CD4-positive, alpha-beta T cell (primary cell): ENCODE measurements at regions not wholly inside any gene's neighbourhood (a gene's known extent, or its start where the extent isn't known, plus 50 kb on each side); places are given as distances from the start of the nearest gene placed in this dataset.

Experiments
- ATAC-seq: fragments of 200-7000 bp; cut with Tn5 transposase; one replicate; pipeline ENCODE4 v1.10.0; 2022; ENCODE audit warnings: mild to moderate bottlenecking; ENCODE audit not compliant: poor library complexity
- CTCF ChIA-PET: fragments of 350-600 bp; sonication (Branson Sonifier 250); formaldehyde crosslinking; loops from one replicate; lab custom pipeline; 2021; ENCODE audit warnings: antibody characterized with exemption, inconsistent platforms; lab: Charles Lee
- POLR2A ChIA-PET: fragments of 350-600 bp; sonication (Branson Sonifier 250); formaldehyde crosslinking; loops from one replicate; lab custom pipeline; 2021; ENCODE audit warnings: antibody characterized with exemption, inconsistent platforms; lab: Charles Lee
- DNase-seq, 14 experiments: peaks; one replicate each; pipeline ENCODE4 v3.0.0-alpha.2; 2013 to 2020; ENCODE audit warnings: mixed read lengths in 2 of 14
- H3K27ac ChIP-seq, 2 donors: one replicate each; pipeline versions ENCODE4 v1.5.1 to v1.7.0; 2013; ENCODE audit warnings: low read length in 2 of 2, low read depth in 1 of 2, mild to moderate bottlenecking in 1 of 2
- H3K27me3 ChIP-seq, 2 experiments: 1 replicate in 1 of 2; 2 replicates in 1 of 2; pipeline versions ENCODE4 v1.6.1 to v1.7.0; 2013; ENCODE audit warnings: low read length in 2 of 2, control low read depth in 1 of 2, mild to moderate bottlenecking in 1 of 2, moderate library complexity in 1 of 2; ENCODE audit not compliant: insufficient read depth in 2 of 2, control insufficient read depth in 1 of 2
- H3K36me3 ChIP-seq: one replicate; pipeline ENCODE4 v1.6.1; 2013; ENCODE audit warnings: low read length, control low read depth; ENCODE audit not compliant: insufficient read depth
- H3K4me1 ChIP-seq: one replicate; pipeline ENCODE4 v1.6.1; 2013; ENCODE audit warnings: low read length, control low read depth; ENCODE audit not compliant: insufficient read depth
- H3K4me3 ChIP-seq: one replicate; pipeline ENCODE4 v1.5.1; 2013; ENCODE audit warnings: mild to moderate bottlenecking, low read length, moderate library complexity
- H3K9me3 ChIP-seq, 2 experiments: 1 replicate in 1 of 2; 2 replicates in 1 of 2; pipeline versions ENCODE4 v1.6.1 to v1.7.0; 2013; ENCODE audit warnings: low read length in 2 of 2, mild to moderate bottlenecking in 2 of 2, control low read depth in 1 of 2, moderate library complexity in 1 of 2; ENCODE audit not compliant: control insufficient read depth in 1 of 2, insufficient read depth in 1 of 2
- H3K27ac Mint-ChIP-seq: one replicate; pipeline ENCODE4 v1.8.0; 2020; ENCODE audit warnings: mixed read lengths
- H3K27me3 Mint-ChIP-seq: one replicate; pipeline ENCODE4 v1.8.0; 2021; ENCODE audit warnings: mixed read lengths
- H3K36me3 Mint-ChIP-seq: one replicate; pipeline ENCODE4 v1.8.0; 2021; ENCODE audit warnings: low read depth, mixed read lengths
- H3K4me1 Mint-ChIP-seq: one replicate; pipeline ENCODE4 v1.8.0; 2021; ENCODE audit warnings: low read depth, mixed read lengths
- H3K4me3 Mint-ChIP-seq: one replicate; pipeline ENCODE4 v1.8.0; 2020; ENCODE audit warnings: mild to moderate bottlenecking, mixed read lengths
- H3K9me3 Mint-ChIP-seq: one replicate; pipeline ENCODE4 v1.8.0; 2020; ENCODE audit warnings: mixed read lengths
- intact Hi-C, 2 experiments: fragments of 100-400 bp; cut with DNase I in 1 of 2; cut with micrococcal nuclease in 1 of 2; formaldehyde crosslinking; loops; one replicate each; pipeline versions ENCODE4 v1.15.1 to v1.9.0; 2023 to 2025; cut with DNase I, micrococcal nuclease
- TF ChIP-seq, protein P1 (sequence below): fragments of 200-600 bp; IDR thresholded peaks from one replicate; pipeline ENCODE4 v1.8.0; 2022; ENCODE audit warnings: antibody characterized with exemption, mild to moderate bottlenecking

DNA sequence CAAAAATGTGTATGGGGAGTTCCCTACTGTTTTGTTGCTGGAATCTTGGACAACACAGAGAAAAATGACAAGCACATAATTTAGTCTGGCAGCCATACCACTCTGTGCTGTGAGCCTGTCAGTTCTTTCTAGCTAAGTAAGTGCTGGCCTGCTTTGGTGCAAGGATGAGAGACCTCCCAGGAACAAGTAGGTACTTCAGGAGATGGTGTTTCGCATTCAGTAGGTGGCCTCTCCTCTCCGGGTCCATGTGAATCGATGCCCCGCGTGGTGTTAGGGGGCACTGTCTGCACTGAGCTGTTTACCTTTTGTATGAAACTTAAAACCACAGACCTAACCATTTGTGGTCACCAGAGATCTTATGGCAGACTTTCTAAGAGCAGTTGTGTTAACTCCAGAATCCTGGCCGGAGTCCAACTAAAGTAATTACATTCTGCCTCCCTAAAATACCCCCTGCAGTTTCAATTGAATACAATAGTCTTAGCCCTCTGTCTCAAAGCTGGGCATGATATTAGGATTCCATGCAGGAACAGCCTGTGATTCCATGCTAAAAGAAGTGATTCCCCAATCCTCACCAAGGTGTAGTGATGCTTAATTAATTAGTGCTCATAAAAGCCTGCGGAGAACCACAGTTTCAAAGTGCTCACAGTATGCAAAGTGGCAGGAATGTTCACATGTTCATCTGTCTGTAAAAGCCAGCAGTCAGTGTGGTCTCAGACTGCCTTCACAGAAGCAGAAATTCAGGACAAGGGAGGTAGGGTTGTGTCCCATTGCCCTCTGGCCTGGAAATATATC, 64.2 kb downstream of the LLPH start:
- no peaks in the 10 kb centered on the region for H3K36me3 ChIP-seq
- DNase-seq = peak in 1 of 14 experiments; percentile 28
- ATAC-seq = peak; percentile 37
- no peaks in the 10 kb centered on the region for H3K9me3 ChIP-seq
- H3K27ac ChIP-seq = no peak overlapping the region
- H3K27me3 ChIP-seq = peaks cover 0 to 5% of the 10 kb centered on the region in 2 experiments
- no peaks in the 10 kb centered on the region for H3K36me3 Mint-ChIP-seq
- H3K4me3 Mint-ChIP-seq = no peak overlapping the region
- intact Hi-C loops = no loop called here
- H3K4me1 ChIP-seq = peaks cover 6% of the 10 kb centered on the region
- peaks cover 24% of the 10 kb centered on the region for H3K4me1 Mint-ChIP-seq
- no peaks in the 10 kb centered on the region for H3K27me3 Mint-ChIP-seq
- H3K27ac Mint-ChIP-seq = no peak overlapping the region
- ChIA-PET CTCF (no interaction called here), POLR2A (interaction anchor here (0.6 kb wide), 1 partner anchor 333 kb away, joined by 4 read pairs; no protein-coding TSS in a partner anchor)
- H3K9me3 Mint-ChIP-seq = no peaks in the 10 kb centered on the region
- TF ChIP-seq, protein P1, sequence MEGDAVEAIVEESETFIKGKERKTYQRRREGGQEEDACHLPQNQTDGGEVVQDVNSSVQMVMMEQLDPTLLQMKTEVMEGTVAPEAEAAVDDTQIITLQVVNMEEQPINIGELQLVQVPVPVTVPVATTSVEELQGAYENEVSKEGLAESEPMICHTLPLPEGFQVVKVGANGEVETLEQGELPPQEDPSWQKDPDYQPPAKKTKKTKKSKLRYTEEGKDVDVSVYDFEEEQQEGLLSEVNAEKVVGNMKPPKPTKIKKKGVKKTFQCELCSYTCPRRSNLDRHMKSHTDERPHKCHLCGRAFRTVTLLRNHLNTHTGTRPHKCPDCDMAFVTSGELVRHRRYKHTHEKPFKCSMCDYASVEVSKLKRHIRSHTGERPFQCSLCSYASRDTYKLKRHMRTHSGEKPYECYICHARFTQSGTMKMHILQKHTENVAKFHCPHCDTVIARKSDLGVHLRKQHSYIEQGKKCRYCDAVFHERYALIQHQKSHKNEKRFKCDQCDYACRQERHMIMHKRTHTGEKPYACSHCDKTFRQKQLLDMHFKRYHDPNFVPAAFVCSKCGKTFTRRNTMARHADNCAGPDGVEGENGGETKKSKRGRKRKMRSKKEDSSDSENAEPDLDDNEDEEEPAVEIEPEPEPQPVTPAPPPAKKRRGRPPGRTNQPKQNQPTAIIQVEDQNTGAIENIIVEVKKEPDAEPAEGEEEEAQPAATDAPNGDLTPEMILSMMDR = no peak
- no peak overlapping the region for H3K4me3 ChIP-seq

DNA sequence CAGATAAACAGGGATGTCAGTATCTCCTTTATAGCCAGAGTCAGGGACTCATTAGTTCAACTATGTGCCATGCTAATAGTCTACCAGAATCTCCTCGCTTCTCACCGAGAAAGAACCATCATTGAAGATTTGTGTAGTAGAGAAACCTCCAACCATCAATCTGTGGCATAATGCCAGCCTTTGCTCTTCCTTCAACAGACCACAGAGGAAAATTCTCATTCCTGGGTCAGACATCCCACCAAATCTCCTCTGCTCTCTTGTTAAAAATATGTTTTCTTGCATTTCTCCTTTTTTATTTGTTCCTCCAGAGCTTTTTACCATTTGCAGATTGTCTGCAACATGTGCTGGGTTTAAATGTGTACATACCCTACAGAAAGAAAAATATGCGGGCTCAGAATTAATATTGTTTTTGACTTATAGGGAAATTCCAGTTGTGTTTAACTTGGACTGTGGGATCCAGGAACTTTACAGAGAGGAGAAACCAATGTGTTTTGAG, 64.9 kb downstream of the LLPH start:
- intact Hi-C loops = no loop called here
- no peaks in the 10 kb centered on the region for H3K36me3 Mint-ChIP-seq
- H3K36me3 ChIP-seq = no peaks in the 10 kb centered on the region
- H3K9me3 ChIP-seq = no peaks in the 10 kb centered on the region
- no peaks in the 10 kb centered on the region for H3K9me3 Mint-ChIP-seq
- H3K4me3 Mint-ChIP-seq = no peak overlapping the region
- TF ChIP-seq, protein P1 = no peak
- no peak overlapping the region for H3K27ac Mint-ChIP-seq
- H3K4me1 ChIP-seq = peaks cover 6% of the 10 kb centered on the region
- peaks cover 3% of the 10 kb centered on the region for H3K27me3 Mint-ChIP-seq
- DNase-seq (no peak), ATAC-seq (no peak)
- no peak overlapping the region for H3K27ac ChIP-seq
- peaks cover 24% of the 10 kb centered on the region for H3K4me1 Mint-ChIP-seq
- CTCF ChIA-PET = no interaction called here
- H3K4me3 ChIP-seq = no peak overlapping the region
- peaks cover 0 to 5% of the 10 kb centered on the region in 2 experiments for H3K27me3 ChIP-seq
- POLR2A ChIA-PET = no interaction called here

DNA sequence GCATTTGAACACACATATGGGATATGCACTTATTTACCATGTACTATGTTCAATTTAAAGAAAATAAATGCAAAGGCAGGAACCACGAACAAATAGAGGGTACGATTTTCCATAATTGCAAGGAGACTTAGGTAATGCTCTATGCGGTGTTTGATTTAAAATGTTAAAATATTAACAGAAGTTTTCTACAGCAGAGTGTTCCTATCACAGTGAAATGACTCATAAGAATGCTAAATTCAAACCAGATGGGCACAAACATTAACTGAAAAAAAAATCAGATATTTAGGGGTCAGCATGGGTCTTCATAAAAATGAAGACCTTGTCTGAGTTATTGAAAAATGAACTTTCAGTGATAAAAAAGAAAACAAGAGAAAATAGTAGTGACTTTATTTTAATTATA, 65.4 kb downstream of the LLPH start:
- H3K4me1 ChIP-seq = peaks cover 6% of the 10 kb centered on the region
- peaks cover 9% of the 10 kb centered on the region for H3K27me3 Mint-ChIP-seq

More for the DNA sequence above, 65.4 kb downstream of the LLPH start:
- no peaks in the 10 kb centered on the region for H3K9me3 Mint-ChIP-seq
- no peaks in the 10 kb centered on the region for H3K36me3 ChIP-seq
- no peak for ATAC-seq
- DNase-seq = no peak
- H3K4me3 ChIP-seq = no peak overlapping the region
- H3K27ac Mint-ChIP-seq = no peak overlapping the region
- no peak overlapping the region for H3K4me3 Mint-ChIP-seq
- H3K27ac ChIP-seq = no peak overlapping the region
- no peaks in the 10 kb centered on the region for H3K36me3 Mint-ChIP-seq
- TF ChIP-seq, protein P1 = no peak
- POLR2A ChIA-PET = no interaction called here
- CTCF ChIA-PET = no interaction called here
- no peaks in the 10 kb centered on the region for H3K9me3 ChIP-seq
- H3K27me3 ChIP-seq = peaks cover 0 to 5% of the 10 kb centered on the region in 2 experiments
- intact Hi-C loops = no loop called here
- H3K4me1 Mint-ChIP-seq = peaks cover 24% of the 10 kb centered on the region
